GM18520 (cell line): ENCODE measurements at regions not wholly inside any gene's neighbourhood (a gene's known extent, or its start where the extent isn't known, plus 50 kb on each side); places are given as distances from the start of the nearest gene placed in this dataset.

Source experiments
- ATAC-seq: cut with Tn5 transposase; IDR thresholded peaks from one replicate; pipeline ENCODE4 v1.9.1; 2021; ENCODE audit not compliant: unreplicated experiment

DNA sequence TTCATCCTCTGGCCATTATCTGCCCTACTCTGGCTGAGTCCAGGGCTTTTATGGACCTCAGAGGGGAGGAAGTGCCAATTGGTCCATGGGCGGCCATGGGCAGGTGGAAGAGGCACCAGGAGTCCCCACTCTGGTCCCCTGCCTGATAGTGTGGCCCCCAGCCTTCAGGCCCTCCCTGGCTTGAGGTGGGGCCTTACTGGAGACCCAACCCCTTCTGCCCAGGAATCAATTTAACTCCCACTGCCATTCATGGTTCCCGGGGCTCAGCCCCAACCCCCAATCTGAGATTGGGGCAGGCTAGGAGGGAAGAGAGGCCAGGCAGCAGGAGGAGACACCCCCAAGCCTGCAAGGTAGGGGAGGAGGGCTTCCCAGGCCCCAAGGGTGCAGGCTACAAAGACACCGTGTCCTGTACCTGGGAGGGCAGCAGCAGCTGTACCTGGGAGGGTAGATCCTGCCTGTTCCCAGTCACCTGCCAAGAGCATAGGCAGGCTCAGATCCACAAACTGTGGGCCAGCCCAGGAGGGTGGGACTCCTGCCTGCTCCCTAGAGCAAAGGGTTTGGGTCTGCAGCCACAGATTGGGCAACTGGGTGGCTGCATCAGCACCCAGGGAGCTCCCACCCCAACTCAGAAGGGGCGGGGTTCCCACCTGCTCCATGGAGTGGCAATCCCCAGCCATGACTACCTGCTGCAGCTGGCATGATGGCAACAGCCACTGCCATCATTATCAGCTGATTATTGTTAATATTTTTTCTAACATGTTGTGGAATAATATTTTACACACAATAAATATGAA, 1044.1 kb upstream of the B3GALT2 start:
- no peak for ATAC-seq

GRCh38 chr1:194228427-194228826, 1042.0 kb upstream of the B3GALT2 start:
- no peak for ATAC-seq

- ATAC-seq: no peak
Observed at GRCh38 chr1:194227161-194227560, 1040.7 kb upstream of the B3GALT2 start.

DNA sequence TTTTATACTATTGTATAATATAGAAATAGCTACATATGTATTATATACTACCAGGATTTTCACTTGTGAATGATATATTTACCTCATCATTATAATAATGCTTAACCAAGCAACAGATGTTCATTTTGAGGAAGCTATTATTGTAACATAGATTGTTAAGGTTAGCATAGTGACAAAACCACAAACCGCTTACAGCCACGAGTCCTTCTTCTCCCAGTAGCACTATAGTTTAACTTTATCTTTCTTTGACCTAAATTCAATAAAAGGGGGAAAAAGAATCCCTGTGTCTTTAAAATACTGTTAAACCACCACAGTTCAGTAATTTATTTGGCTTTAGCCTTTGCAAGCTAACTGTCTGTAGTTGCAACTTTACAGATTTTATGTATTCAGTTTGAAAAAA, 1039.4 kb upstream of the B3GALT2 start:
- ATAC-seq: peak; percentile 98

DNA sequence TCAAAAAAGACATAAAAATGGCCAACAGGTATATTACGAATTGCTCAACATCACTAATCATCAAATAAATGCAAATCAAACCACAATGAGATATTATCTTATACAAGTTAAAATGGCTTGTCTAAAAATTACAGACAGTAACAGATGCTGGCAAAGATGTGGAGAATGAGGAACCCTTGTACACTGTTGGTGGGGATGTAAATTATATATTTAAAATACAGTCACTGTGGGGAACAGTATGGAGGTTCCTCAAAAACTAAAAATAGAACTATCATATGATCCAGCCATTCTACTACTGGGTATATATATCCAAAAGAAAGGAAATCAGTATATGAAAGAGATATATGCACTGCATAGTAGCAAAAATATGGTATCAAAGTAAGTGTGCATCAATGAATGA, 1037.2 kb upstream of the B3GALT2 start:
- ATAC-seq: no peak

- no peak for ATAC-seq
Observed at GRCh38 chr1:194215448-194215847, 1029.0 kb upstream of the B3GALT2 start.

GRCh38 chr1:194214735-194215134, 1028.3 kb upstream of the B3GALT2 start:
- ATAC-seq: no peak

DNA sequence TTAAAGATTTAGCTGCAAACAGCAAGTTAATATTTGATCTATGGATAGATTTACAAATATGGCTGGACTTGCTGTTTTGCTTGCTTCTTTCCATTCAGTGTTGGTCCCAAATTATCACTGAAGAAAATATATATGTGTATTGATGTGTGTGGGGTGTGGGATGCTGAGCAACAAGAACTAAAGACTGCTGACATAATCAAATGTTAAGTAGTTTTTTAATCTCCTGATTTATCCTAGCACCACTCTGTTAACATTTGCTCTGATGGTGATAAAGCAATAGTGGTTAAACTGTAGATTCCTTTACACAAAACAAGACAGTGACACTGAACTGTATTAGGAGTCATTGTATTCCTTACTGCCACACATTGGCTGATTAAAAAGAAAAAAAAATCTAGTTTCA, 1023.5 kb upstream of the B3GALT2 start:
- no peak for ATAC-seq

DNA sequence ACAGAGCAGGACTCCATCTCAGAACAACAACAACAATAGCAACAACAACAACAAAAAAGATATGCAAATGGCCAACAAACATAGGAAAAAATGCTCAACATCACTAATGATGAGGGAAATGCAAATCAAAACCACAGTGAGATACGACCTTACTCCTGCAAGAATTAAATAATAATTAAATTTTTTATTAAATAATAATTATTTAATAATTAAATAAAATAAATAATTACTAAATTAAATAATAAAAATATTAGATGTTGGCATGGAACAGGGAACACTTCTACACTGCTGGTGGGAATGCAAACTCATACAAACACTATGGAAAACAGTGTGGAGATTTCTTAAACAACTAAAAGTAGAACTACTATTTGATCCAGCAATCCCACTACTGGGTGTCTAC, 1022.3 kb upstream of the B3GALT2 start:
- no peak for ATAC-seq

DNA sequence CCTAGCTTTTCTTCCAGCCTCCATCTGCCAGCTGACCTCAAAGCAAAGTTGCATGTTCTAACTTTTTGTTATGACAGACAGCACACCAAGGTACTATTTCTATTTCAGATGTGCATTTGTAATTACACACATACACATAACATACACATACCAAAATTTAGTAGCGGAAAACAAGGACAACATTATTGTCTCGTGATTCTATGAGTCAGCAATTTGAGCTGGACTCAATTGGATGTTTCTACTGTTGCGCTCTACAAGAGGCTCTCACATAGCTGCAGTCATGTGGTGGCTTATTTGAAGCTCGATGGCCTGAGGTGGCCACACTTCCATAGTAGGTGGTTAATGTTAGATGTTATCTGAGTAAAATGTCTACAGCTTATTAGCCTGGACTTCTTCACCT, 1010.1 kb upstream of the B3GALT2 start:
- no peak for ATAC-seq

- ATAC-seq: no peak
Observed at GRCh38 chr1:194194724-194195123, 1008.3 kb upstream of the B3GALT2 start.

DNA sequence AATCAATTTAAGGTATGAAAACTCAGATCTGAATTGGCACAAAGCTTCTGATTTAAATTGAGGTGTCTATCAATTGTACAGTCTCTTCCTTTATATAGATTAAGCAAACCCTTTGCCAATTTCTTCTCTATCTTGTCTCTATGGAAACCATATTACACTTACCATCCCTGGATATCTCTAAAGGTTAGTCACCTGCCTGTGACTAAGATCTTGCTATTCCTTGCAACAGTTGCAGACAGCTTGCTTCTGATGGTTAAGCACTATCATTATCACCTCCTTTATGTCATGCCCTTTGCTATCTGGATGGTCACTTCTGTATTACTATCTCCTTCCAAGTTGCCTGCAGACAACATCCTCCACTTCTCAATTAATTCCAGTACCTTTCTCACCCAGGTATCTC, 998.6 kb upstream of the B3GALT2 start:
- ATAC-seq: no peak

GRCh38 chr1:194184425-194184824, 998.0 kb upstream of the B3GALT2 start:
- no peak for ATAC-seq

- no peak for ATAC-seq
Observed at GRCh38 chr1:194181845-194182244, 995.4 kb upstream of the B3GALT2 start.

- no peak for ATAC-seq
Observed at GRCh38 chr1:194176212-194176611, 989.8 kb upstream of the B3GALT2 start.

DNA sequence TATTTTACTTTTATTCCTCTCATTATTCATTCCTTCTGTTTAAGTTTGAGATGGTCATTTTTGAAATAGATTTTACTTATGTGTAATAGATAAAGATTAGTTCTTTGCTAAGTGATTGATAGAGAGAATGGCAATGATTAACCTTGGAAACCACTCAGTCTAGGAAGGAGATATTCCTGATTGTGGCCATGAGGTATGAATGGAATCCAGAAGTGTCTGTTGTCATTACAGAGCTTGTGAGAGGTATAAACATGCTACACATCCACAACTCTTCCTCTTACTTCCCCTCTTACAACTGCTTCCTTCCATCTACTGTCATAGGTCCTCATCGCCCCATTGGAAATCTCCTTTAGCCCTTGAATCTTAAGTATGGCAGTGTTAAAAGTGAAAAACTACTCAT, 988.8 kb upstream of the B3GALT2 start:
- no peak for ATAC-seq

- no peak for ATAC-seq
Observed at GRCh38 chr1:194174528-194174927, 988.1 kb upstream of the B3GALT2 start.

- ATAC-seq: no peak
Observed at GRCh38 chr1:194171596-194171995, 985.2 kb upstream of the B3GALT2 start.

- no peak for ATAC-seq
Observed at GRCh38 chr1:194167956-194168640, 981.7 kb upstream of the B3GALT2 start.

- no peak for ATAC-seq
Observed at GRCh38 chr1:194164755-194165154, 978.3 kb upstream of the B3GALT2 start.

- no peak for ATAC-seq
Observed at GRCh38 chr1:194161591-194161990, 975.2 kb upstream of the B3GALT2 start.

GRCh38 chr1:194159941-194160340, 973.5 kb upstream of the B3GALT2 start:
- no peak for ATAC-seq

- no peak for ATAC-seq
Observed at GRCh38 chr1:194155962-194156361, 969.5 kb upstream of the B3GALT2 start.
